AG04449 (cell line): ENCODE measurements at regions not wholly inside any gene's neighbourhood (a gene's known extent, or its start where the extent isn't known, plus 50 kb on each side); places are given as distances from the start of the nearest gene placed in this dataset.

Experiments used
- CTCF ChIA-PET: fragments of 350-600 bp; formaldehyde crosslinking; extraction: SDS; loops from one replicate; lab custom pipeline; 2021; ENCODE audit warnings: antibody characterized with exemption; lab: Yijun Ruan, JAX
- POLR2A ChIA-PET: fragments of 400-600, 350-600 bp; formaldehyde crosslinking; extraction: SDS; loops from one replicate; lab custom pipeline; 2020; ENCODE audit warnings: antibody characterized with exemption, inconsistent platforms; lab: Yijun Ruan, JAX
- DNase-seq: peaks from one replicate; pipeline ENCODE4 v3.0.0-alpha.2; 2010; ENCODE audit warnings: low read depth, low spot score
- H3K4me3 ChIP-seq: 2 replicates; pipeline ENCODE4 v1.5.1; 2011; ENCODE audit warnings: low read depth, mild to moderate bottlenecking, control low read depth, low read length
- CTCF ChIP-seq: IDR thresholded peaks from one replicate; pipeline ENCODE4 v1.5.1; 2011; ENCODE audit warnings: mild to moderate bottlenecking, moderate library complexity, low read length, control low read depth, inconsistent platforms; ENCODE audit not compliant: insufficient read depth; ENCODE audit errors: missing control alignments

DNA sequence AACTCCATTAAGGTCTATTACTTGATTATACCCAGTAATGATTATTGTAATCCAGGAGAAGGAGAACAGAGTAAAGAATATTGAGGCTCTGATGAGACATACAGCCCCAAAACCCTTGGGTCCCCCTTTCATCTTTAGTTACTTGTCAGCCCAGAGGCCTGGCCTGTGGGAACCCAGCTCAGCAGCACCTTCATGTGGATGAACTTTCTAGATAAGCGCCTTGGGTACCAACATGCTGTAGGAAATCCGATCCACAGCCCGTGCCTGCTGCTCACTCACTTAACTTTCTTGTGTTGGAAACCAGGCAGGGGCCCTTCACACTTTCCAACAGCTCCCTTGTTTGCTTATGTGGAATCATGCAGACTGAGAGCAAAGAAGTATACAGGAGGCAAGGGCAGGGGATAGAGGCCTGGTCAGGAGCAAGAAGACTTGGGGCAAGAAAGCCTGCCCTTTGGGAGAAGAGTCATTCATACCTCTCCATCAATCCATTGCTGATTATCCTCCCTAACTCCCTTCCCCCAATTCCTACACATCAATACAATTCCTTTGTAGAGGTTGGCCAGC is 64.0 kb upstream of the SOX9 start:
- H3K4me3 ChIP-seq: no peak overlapping the region
- no peak for DNase-seq
- no peak for TF ChIP-seq CTCF
- POLR2A ChIA-PET: no interaction called here
- CTCF ChIA-PET: no interaction called here

DNA sequence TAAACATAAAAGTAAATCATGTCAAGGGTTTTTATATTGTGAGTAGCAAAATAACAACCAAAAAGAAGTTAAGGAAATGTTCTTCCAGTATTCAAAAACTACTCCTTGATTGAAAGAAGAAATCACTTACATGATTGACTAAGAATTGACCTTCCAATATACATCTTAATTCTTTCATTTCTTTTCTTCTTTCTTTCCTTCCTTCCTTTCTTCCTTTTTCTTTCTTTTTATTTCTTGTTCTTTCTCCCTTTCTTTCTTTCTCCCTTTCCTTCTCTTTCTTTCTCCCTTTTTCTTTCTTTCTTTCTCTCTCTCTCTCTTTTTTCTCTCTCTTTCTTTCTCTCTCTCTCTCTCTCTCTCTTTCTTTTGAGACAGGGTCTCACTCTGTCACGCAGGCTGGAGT is 60.7 kb upstream of the SOX9 start:
- no peak for DNase-seq
- TF ChIP-seq CTCF: no peak
- ChIA-PET CTCF (no interaction called here), POLR2A (no interaction called here)
- H3K4me3 ChIP-seq: no peak overlapping the region

DNA sequence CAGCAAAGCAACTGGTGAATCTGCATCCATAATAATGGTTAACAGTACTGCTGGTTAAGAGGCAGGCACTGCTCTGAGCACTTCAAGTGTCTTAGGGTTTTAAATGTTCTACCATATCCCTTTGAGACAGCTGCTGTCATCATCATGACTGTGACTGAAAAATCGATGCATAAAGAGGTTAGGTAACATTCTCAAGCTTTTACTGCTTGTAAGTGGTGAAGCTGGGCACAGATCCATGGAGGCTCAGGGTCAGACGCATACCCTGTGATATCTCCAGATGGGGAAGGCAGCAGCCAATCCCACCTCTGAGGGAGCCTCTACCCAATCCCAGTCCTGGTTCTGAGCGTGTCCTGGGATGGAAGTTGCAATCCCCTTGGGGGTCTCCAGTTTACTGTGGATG is 57.6 kb upstream of the SOX9 start:
- no peak for DNase-seq
- no peak overlapping the region for H3K4me3 ChIP-seq
- CTCF ChIA-PET: no interaction called here
- no peak for TF ChIP-seq CTCF
- POLR2A ChIA-PET: no interaction called here

- TF ChIP-seq CTCF: no peak
- ChIA-PET CTCF (no interaction called here), POLR2A (no interaction called here)
- H3K4me3 ChIP-seq: no peak overlapping the region
- DNase-seq: no peak
These were observed 56.9 kb upstream of the SOX9 start for GRCh38 chr17:72063756-72064450.

DNA sequence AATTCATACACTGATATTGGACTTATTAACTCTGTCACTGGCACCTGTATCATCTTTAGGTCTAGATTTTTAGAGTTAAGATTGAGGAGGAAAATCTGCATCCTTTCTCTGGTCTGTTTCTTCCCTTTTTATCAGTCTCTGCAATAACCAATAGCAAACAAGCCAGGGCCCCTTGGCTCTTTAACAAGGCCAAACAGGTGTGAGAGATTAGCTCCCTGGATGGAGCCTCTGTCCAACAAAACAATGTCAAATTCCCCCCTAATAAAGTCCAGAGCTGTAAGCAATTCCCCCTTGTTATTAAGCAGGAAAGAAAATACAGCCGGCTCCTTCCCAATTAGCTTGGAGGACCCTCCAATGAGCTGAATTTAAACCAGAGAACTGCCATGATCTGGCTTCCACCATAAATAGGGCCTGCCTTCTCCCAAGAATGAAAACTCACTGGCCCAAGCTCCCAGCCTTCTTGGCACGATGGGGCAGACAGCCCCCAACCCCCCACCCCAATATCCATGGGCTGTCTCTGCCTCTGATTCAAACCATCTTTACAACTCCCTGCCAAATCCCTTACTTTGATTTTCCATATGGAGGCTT is 56.1 kb upstream of the SOX9 start:
- no peak for TF ChIP-seq CTCF
- H3K4me3 ChIP-seq: no peak overlapping the region
- DNase-seq: no peak
- ChIA-PET CTCF (no interaction called here), POLR2A (no interaction called here)

DNA sequence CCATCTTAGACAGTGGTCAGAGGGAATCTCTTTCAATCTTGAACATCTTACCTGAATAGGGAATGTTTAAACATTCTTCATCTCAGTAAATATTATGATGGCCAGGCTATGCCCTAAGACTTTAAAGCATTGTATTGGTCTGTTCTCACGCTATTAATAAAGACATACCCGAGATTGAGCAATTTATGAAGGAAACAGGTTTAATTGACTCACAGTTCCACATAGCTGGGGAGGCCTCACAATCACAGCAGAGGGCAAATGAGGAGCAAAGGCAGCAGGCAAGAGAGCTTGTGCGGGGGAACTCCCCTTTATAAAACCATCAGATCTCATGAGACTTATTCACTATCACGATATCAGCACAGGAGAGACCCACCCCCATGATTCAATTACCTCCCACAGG is 55.3 kb upstream of the SOX9 start:
- ChIA-PET CTCF (no interaction called here), POLR2A (no interaction called here)
- H3K4me3 ChIP-seq: no peak overlapping the region
- no peak for TF ChIP-seq CTCF
- no peak for DNase-seq
